NCI-H187 (cell line): ENCODE measurements at regions not wholly inside any gene's neighbourhood (a gene's known extent, or its start where the extent isn't known, plus 50 kb on each side); places are given as distances from the start of the nearest gene placed in this dataset.
"Not testable (repeated sequence)": the region's sequence is repeated elsewhere in the genome, so short reads cannot be mapped to it uniquely, and the experiment has no call there.

ENCODE experiments used
- DNase-seq, 2 experiments: peaks; one replicate each; lab custom pipeline; 2025; lab: John Stamatoyannopoulos, UW

- no peak for DNase-seq
Measured at GRCh38 chr2:8144131-8144631, 537.7 kb upstream of the ID2 start.

- no peak for DNase-seq
Measured at GRCh38 chr2:8144785-8145184, 537.1 kb upstream of the ID2 start.

GRCh38 chr2:8145375-8145774, 536.5 kb upstream of the ID2 start:
- not testable (repeated sequence) for DNase-seq

DNA sequence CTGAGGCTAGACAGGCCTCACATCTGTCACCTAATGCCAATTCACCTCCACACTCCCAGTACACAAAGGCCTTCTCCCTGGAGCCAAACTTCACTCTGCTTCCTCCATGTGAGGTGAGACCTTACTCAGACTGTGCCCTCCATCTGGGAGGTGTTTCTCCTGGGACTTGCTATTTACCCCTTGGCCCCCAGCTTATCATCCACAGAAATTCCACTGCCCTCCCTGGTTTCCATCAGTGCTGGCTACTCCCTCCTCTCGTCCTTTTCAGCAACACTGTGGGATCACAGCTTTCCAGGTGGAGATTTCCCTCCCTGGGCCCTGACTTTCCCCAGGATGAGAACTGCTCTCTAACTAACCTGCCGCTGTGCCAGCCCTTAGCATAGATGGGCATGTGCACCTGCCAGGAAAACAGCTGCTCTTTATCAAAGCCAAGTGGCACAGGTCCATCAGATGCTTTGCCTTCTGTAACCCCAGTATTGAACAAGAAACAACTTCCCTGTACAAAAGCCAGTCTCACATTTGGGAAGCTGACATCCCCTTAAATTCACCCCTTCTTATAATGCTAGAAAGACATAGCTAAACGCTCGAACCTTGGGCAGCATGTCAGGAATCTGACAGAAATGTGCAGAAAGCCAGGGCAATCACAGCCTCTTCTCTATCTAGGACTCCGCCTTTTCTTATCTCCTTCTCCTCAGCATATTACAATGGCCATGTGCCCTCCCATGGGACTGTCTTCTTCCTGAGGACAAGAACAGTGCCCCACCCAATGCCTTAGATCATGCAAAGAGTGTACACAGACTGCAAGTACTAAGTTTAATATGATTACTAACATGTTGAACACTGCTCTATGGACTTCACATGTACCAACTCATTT, 535.5 kb upstream of the ID2 start:
- DNase-seq = no peak

- no peak for DNase-seq
Measured at GRCh38 chr2:8148260-8149006, 533.4 kb upstream of the ID2 start.

DNA sequence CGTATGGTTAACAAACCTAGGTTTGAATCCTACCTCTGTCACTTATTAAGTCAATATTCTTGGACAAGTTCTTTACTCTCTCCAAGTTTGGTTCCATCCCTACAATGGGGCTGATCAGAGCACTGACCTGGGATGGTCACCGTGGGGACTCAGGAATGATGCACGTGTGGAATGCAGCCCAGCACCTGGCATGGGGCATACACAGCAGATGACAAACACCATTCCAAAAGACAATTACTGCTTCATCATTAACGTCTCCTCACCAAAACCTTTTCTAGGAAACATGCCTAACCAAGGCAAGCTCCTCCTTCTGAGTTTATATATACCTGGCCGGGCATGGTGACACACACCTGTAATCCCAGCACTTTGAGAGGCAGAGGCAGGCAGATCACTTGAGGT, 532.9 kb upstream of the ID2 start:
- DNase-seq = no peak

DNA sequence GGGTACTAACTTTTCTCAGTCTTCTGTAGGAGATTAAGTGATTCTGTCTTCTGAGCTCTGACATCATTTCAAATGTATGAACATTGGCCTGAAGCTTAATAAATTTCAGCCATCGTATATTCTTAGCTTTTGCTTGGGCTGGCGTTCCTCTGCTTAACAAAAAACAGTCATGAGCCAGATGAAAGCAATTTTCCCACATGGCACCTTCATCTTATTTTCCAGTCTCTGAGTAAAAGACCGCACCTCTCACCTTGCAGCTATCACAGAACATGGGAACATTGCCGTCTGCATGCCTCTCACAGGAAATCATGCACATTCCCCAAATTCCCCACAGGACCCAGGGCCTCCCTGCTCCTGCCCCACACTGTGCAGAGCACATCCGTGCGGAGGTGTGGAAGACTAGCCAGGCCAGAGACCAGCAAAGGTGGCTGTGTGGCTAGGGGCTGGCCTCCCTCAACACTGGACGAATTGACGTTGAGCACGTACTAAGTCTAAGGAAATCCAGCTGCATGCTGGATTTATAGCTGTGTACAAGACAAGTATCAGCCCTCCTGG, 531.8 kb upstream of the ID2 start:
- DNase-seq = no peak

DNA sequence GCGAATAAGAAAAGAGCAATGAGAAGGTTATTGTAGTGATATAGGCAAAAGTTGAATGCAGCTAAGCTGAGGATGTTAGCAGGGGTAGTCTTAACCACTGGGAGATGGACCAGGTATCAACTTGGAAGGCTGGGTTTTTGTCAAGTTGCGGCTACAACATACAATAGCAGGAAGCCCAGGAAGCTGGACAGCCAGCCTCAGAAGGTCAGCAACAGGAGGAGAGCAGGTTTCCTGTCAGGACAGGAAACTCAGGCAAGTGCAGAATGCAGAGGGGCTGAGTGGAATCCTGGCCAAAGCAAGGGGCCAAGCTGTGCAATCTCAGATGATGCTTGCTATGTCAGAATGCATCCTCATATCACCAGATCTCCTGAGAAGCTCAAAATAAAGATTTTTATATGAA, 530.0 kb upstream of the ID2 start:
- no peak for DNase-seq

GRCh38 chr2:8152392-8153257, 529.2 kb upstream of the ID2 start:
- no peak for DNase-seq

DNA sequence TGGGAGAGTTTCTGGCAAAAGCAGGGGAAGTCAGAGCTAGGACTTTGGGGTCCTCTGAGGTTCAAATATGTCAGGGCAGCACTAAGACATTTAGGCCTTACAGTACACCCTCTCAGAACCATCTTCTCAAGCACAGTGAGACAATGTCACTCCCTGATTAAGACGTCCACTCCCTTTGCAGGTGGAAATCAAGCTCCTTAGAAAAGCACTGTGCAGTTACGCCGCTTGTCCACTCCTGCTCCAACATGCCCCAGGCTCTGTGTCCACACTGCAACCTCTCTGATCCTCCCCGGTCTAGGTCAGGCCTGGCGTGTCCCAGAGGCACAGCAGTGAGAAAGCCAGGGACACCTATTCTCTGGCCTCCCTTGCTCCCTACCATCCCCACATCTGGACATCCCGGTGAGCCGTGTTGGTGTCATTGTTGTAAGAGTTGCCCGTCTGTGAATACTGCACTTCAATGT, 528.6 kb upstream of the ID2 start:
- no peak for DNase-seq

- no peak for DNase-seq
Measured at GRCh38 chr2:8154270-8154669, 527.6 kb upstream of the ID2 start.

DNA sequence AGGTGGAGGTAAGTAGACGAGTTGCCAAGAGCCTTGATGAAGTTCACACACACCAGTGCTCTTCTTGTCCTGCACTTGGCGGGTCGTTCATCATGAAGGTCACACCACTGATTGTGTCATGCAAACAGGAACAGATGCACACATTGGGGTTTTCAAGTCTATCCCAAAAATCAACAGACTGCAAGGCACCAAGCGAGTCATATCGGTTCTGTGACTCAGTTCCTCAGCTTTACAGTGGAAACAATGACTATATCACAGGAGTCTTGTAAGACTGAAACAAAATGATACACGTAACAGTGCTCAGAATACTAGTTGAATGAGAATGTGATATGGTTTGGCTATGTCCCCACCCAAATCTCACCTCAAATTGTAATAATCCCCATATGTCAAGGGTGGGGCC, 526.9 kb upstream of the ID2 start:
- no peak for DNase-seq

- DNase-seq = no peak
Measured at GRCh38 chr2:8157621-8158430, 524.0 kb upstream of the ID2 start.

GRCh38 chr2:8158711-8159110, 523.1 kb upstream of the ID2 start:
- no peak for DNase-seq

GRCh38 chr2:8159211-8159965, 522.5 kb upstream of the ID2 start:
- no peak for DNase-seq

- no peak for DNase-seq
Measured at GRCh38 chr2:8159966-8160603, 521.8 kb upstream of the ID2 start.

DNA sequence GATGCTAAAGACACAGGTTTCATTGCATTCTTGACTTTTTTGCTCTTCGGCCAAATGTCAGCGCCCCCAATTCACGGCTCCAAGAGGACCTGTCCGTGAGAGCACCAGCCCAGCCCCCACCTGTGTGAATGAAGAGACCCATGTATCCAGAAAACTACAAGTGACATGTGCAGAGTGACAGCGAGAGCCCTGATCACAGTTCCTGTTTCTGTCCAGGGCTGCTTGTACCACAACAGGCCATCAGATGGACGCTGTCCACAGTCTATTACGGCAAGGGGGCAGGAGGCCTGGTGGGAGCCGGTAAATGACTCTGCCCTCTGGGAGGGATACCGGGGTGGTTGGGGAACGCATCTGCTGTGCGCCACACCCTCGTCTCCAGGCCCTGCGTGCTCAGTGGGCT, 520.9 kb upstream of the ID2 start:
- DNase-seq = no peak

- no peak for DNase-seq
Measured at GRCh38 chr2:8162552-8162951, 519.3 kb upstream of the ID2 start.

GRCh38 chr2:8165550-8165949, 516.3 kb upstream of the ID2 start:
- DNase-seq = no peak
